NAMALWA (cell line): ENCODE measurements at regions not wholly inside any gene's neighbourhood (a gene's known extent, or its start where the extent isn't known, plus 50 kb on each side); places are given as distances from the start of the nearest gene placed in this dataset.
A peak's percentile ranks its signal among the peaks of the same experiment; 100 is the strongest.

Experiments used
- DNase-seq: peaks from one replicate; pipeline ENCODE4 v3.0.0-alpha.2; 2015; ENCODE audit warnings: low spot score

DNA sequence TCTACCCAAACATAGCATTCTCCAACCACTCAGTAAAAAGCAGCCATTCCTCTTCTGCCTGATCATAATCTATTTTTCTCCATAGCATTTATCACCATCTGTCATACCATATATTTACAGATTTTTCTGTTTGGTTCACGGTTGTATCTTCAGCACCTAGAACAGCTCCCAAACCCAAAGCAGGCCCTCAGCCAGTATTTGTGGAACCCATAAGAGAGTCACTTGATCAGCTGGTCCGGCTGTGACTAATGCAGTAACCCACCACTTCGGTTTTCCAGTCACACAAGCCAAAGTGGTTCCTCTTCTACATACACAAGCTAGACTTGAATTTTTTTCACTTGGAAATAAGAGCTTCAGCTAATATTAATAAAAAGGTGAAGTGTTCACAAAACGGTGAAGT lies 511.6 kb upstream of the CELF4 start:
- DNase-seq, result peak; percentile 1

DNA sequence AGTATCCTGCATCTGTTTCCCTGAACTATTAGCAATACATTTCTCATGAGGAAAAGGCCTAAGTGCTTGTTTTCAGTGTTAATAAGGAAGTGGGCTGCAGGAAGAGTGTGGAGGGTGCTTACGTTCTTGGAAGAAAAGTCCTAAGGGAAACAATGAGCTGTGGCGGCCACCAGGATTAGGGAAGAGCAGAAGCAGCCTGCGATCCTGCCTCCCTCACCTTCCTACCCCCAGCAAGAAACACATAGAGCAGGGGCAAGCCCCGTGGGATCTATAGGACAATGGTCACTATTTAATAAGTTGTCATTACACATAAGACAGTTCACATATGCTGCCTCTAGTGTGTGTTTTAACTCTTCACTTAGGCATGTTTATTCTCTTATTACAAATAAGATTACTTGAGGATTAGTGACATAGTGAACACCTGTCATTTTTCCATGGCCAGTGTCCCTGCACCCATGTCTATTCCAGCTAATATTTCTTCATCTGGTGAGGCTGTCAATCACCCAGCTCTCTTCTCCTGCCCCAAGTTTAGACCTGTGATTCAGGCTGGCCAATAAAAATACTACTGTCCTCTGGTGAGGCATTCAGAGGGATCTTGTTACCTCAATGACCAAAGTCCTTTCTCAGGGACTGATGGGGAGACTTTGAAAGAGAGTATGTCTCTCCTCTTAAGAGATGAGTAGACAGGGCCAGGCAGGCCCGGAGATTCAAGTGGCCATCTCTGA lies 510.9 kb upstream of the CELF4 start:
- DNase-seq, result no peak

GRCh38 chr18:38074298-38074876 lies 508.8 kb upstream of the CELF4 start:
- DNase-seq, result no peak

DNA sequence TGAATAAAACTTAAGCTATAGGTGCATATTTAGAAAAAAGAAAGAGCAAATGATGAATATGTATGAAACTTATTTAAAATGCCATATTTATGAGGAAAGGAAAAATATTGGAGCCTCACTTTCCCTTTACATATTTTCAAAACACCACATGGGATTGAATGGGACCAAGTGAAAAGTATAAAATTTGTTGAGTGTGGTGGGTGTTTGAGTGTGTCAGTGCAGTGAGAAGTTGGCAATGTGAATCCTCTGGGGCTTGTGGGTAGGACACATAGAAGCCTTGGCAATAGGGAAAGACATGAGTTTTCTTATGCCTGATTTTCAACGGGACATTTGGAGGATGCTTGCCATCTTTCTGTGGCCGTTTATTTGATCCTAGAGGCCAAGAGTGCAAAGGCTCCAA lies 502.2 kb upstream of the CELF4 start:
- DNase-seq, result no peak

DNA sequence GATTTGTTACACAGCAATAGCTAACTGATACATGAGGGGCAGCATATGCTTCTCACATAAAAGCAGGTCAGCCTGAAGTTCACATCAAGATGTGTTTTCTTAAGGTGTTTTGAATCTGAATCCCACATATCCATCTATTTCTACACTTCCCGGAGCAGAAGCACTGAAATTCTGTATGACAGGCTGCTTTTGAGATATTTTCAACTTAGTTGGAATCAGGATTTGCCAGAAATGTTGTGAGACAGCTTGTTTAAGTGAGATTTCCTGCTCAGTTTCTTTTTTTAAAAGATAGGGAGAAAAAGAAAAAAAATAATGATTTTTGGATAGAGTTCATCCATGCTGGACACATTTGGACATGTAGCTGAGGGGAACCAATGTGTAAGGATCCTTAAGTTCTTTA lies 501.5 kb upstream of the CELF4 start:
- DNase-seq, result no peak

GRCh38 chr18:38052879-38053590 lies 487.4 kb upstream of the CELF4 start:
- no peak for DNase-seq

GRCh38 chr18:38047820-38048219 lies 482.2 kb upstream of the CELF4 start:
- DNase-seq, result no peak

- no peak for DNase-seq
Measured at GRCh38 chr18:38046651-38047050, 481.1 kb upstream of the CELF4 start.

DNA sequence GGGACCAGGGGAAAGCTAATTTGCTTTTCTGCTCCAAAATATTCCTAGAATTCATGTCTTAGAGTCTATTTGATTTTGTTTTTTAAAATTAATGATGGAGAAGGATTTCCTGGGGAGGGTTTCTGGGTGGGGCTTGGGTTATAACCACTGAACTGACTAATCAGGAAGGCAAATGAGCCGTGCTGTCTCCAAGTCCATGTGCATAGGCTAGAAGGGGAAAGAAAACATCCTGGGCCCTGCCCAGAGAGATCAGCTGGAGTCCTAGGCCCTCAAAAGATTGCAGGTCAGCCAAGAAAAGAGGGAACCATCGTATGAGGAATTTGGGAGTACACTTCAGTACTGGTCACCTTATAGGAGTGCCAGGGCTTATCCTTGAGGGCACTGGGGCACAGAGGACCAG lies 480.2 kb upstream of the CELF4 start:
- DNase-seq, result no peak

DNA sequence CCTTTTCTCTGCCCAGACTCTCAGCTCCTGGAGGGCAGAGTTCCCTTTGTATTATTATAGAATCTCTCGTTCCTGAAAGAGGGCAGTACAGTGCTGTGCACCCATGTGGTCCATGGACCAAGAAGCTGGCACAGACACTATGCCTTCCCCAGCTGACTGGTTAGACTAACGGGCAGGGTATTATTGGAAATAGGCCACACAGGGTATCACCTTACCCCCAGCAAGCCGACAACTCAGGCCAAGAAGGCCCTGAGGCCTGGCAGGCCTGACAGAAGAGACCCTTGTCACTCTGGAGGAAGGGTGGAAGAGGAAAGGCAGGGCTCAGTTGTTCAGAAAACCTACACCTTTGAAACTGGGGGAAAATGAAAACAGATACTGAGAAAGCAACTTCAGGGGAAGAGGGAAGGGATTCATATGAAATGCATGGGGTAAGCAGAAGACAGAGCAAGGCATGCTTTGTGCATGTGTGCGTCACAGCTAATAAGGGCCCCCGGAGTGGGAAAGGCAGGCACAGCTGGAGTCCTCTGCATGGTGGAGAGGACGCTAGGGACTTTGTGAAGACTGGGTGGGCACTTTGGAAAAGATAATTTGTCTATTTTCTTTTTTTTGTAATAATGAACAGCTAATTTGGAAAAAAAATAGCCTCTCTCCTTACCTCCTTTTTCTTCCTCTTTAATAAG lies 476.8 kb upstream of the CELF4 start:
- no peak for DNase-seq

- no peak for DNase-seq
Measured at GRCh38 chr18:38038242-38038641, 472.6 kb upstream of the CELF4 start.

- no peak for DNase-seq
Measured at GRCh38 chr18:38035193-38035592, 469.6 kb upstream of the CELF4 start.

GRCh38 chr18:38033282-38033681 lies 467.7 kb upstream of the CELF4 start:
- DNase-seq, result no peak

- no peak for DNase-seq
Measured at GRCh38 chr18:38032516-38032915, 466.9 kb upstream of the CELF4 start.

DNA sequence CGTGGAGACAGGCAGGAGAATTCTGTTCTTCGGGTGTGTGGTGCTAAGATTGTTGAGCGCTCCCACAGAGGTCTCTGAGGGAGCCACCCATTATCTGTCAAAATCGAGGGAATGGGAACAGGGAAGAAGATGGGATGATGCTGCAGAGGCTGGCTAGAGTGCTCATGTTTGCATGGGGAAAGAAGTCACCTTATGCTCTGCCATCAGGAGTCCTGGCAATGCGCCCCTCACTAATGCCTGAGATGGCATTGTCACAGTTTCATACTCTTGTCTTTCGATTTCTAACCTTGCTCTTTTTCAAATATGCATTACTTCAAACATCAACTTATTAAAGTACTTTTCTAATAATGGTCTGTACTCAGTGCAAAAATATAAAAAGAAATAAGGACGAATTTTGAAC lies 463.3 kb upstream of the CELF4 start:
- no peak for DNase-seq

- DNase-seq, result no peak
Measured at GRCh38 chr18:38025433-38026038, 459.9 kb upstream of the CELF4 start.

- no peak for DNase-seq
Measured at GRCh38 chr18:38023871-38024270, 458.3 kb upstream of the CELF4 start.

- DNase-seq, result no peak
Measured at GRCh38 chr18:38022234-38022633, 456.6 kb upstream of the CELF4 start.

DNA sequence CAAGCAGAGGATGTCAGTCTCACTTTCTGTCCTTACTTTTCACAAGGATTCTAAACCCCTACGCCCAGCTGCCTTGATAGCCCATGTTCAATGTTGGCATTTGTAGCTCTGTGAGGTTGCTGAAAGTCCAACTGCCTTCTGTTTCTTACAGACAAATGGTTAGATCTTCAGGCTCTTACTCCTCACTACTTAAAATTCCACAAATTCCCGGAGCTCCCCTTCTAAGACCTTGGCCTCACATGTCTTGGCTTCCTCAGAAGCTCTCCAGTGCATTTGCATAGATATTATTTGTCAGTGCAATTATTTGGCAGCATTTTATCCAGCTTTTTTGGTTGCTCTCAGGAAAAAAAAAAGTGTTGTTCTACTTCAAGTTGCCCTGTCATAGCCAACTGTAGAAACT lies 453.7 kb upstream of the CELF4 start:
- no peak for DNase-seq

GRCh38 chr18:38010971-38011857 lies 445.6 kb upstream of the CELF4 start:
- DNase-seq, result no peak

DNA sequence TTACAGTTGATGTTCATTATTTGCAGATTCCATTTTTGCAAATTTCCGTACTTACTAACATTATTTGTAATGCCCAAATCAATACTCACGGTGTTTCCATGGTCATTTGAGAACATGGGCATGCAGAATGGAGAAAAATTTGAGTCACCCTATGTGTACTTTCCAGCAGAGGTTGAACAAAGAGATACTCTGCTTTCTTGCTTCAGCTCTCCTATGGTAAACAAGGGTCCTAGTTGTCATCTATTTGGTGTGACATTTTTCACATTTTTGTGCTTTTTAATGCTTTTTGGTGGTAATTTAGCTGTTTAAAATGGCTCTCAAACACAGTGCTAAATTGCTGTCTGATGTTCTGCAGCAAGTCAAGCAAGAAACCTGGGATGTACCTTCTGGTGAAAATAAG lies 444.4 kb upstream of the CELF4 start:
- no peak for DNase-seq
